ENCODE measurements at regions not wholly inside any gene's neighbourhood (a gene's known extent, or its start where the extent isn't known, plus 50 kb on each side); places are given as distances from the start of the nearest gene placed in this dataset.

GRCh38 chr7:124323597-124323996 lies 290.7 kb upstream of the TMEM229A start:
- Mint-ChIP-seq H3K27ac (ENCODE audit: unreplicated experiment) (no peak overlapping the region), H3K4me3 (ENCODE audit: unreplicated experiment) (no peak overlapping the region), H3K36me3 (ENCODE audit: insufficient read depth, unreplicated experiment) (no peaks in the 10 kb centered on the region), H3K9me3 (ENCODE audit: unreplicated experiment) (no peaks in the 10 kb centered on the region), H3K4me1 (ENCODE audit: low read depth, unreplicated experiment) (no peaks in the 10 kb centered on the region), H3K27me3 (ENCODE audit: insufficient read depth, unreplicated experiment) (peaks cover 2% of the 10 kb centered on the region)
- DNase-seq, result no peak
- no peaks in the 10 kb centered on the region for H3K27me3 ChIP-seq (replicated peaks; ENCODE audit: control insufficient read depth, insufficient read depth, low read length)
- POLR2A ChIA-PET, result no interaction called here
- no TSS peak for BruUV-seq (replicated peaks)
- H3K9me3 ChIP-seq, result no peaks in the 10 kb centered on the region
- intact Hi-C loops (cut with micrococcal nuclease; ENCODE audit: unreplicated experiment), result no loop called here
- CTCF ChIA-PET, result no interaction called here
- no peaks in the 10 kb centered on the region for H3K36me3 ChIP-seq (ENCODE audit: control insufficient read depth, insufficient read depth, low read length)
- TF ChIP-seq CTCF (IDR thresholded peaks at IDR 0.05; ENCODE audit: insufficient read depth in 1 of 2, low read depth in 1 of 2, low read length in 1 of 2, severe bottlenecking in 1 of 2, unreplicated experiment in 1 of 2), result no peak
- no peak overlapping the region for H3K4me3 ChIP-seq (ENCODE audit: low read depth, low read length)
- H3K4me1 ChIP-seq, result no peaks in the 10 kb centered on the region

GRCh38 chr7:124322561-124322960 lies 289.7 kb upstream of the TMEM229A start:
- no peak for TF ChIP-seq CTCF (IDR thresholded peaks at IDR 0.05; ENCODE audit: insufficient read depth in 1 of 2, low read depth in 1 of 2, low read length in 1 of 2, severe bottlenecking in 1 of 2, unreplicated experiment in 1 of 2)
- Histone ChIP-seq H3K36me3 (ENCODE audit: control insufficient read depth, insufficient read depth, low read length) (no peaks in the 10 kb centered on the region), H3K4me3 (ENCODE audit: low read depth, low read length) (no peak overlapping the region), H3K9me3 (no peaks in the 10 kb centered on the region), H3K4me1 (no peaks in the 10 kb centered on the region), H3K27me3 (replicated peaks; ENCODE audit: control insufficient read depth, insufficient read depth, low read length) (no peaks in the 10 kb centered on the region)
- no peaks in the 10 kb centered on the region for H3K9me3 Mint-ChIP-seq (ENCODE audit: unreplicated experiment)
- peaks cover 2% of the 10 kb centered on the region for H3K27me3 Mint-ChIP-seq (ENCODE audit: insufficient read depth, unreplicated experiment)
- no TSS peak for BruUV-seq (replicated peaks)
- H3K4me3 Mint-ChIP-seq (ENCODE audit: unreplicated experiment), result no peak overlapping the region
- POLR2A ChIA-PET, result no interaction called here
- no peaks in the 10 kb centered on the region for H3K4me1 Mint-ChIP-seq (ENCODE audit: low read depth, unreplicated experiment)
- no peak overlapping the region for H3K27ac Mint-ChIP-seq (ENCODE audit: unreplicated experiment)
- intact Hi-C loops (cut with micrococcal nuclease; ENCODE audit: unreplicated experiment), result no loop called here
- no peak for DNase-seq
- CTCF ChIA-PET, result no interaction called here
- H3K36me3 Mint-ChIP-seq (ENCODE audit: insufficient read depth, unreplicated experiment), result no peaks in the 10 kb centered on the region

- intact Hi-C loops (cut with micrococcal nuclease; ENCODE audit: unreplicated experiment), result no loop called here
- Histone ChIP-seq H3K36me3 (ENCODE audit: control insufficient read depth, insufficient read depth, low read length) (no peaks in the 10 kb centered on the region), H3K4me1 (no peaks in the 10 kb centered on the region), H3K4me3 (ENCODE audit: low read depth, low read length) (no peak overlapping the region), H3K9me3 (no peaks in the 10 kb centered on the region), H3K27me3 (replicated peaks; ENCODE audit: control insufficient read depth, insufficient read depth, low read length) (no peaks in the 10 kb centered on the region)
- Mint-ChIP-seq H3K4me3 (ENCODE audit: unreplicated experiment) (no peak overlapping the region), H3K27ac (ENCODE audit: unreplicated experiment) (no peak overlapping the region), H3K4me1 (ENCODE audit: low read depth, unreplicated experiment) (no peaks in the 10 kb centered on the region), H3K27me3 (ENCODE audit: insufficient read depth, unreplicated experiment) (peaks cover 2% of the 10 kb centered on the region), H3K9me3 (ENCODE audit: unreplicated experiment) (no peaks in the 10 kb centered on the region), H3K36me3 (ENCODE audit: insufficient read depth, unreplicated experiment) (no peaks in the 10 kb centered on the region)
- DNase-seq, result no peak
- BruUV-seq (replicated peaks), result no TSS peak
- ChIA-PET CTCF (no interaction called here), POLR2A (no interaction called here)
- no peak for TF ChIP-seq CTCF (IDR thresholded peaks at IDR 0.05; ENCODE audit: insufficient read depth in 1 of 2, low read depth in 1 of 2, low read length in 1 of 2, severe bottlenecking in 1 of 2, unreplicated experiment in 1 of 2)
These were observed 286.0 kb upstream of the TMEM229A start for GRCh38 chr7:124318721-124319450.

Measured in Caco-2 (cell line).